HepG2 (cell line): ENCODE measurements at regions not wholly inside any gene's neighbourhood (a gene's known extent, or its start where the extent isn't known, plus 50 kb on each side); places are given as distances from the start of the nearest gene placed in this dataset.

ENCODE experiments used
- JUN ChIP-seq: sonication (generic); formaldehyde crosslinking; IDR thresholded peaks from 2 replicates; pipeline ENCODE4 v1.4.0; 2020; ENCODE audit warnings: mild to moderate bottlenecking, missing genetic modification reagents
- KAT8 ChIP-seq: IDR thresholded peaks from 2 replicates; pipeline ENCODE4 v1.6.1; 2016; ENCODE audit warnings: missing genetic modification reagents, missing compliant biosample characterization
- MXD4 ChIP-seq: IDR thresholded peaks from 2 replicates; pipeline ENCODE4 v1.6.1; 2016; ENCODE audit warnings: mild to moderate bottlenecking, missing biosample characterization, missing genetic modification reagents
- USF2 ChIP-seq, 2 experiments: sonication (generic) in 1 of 2; formaldehyde crosslinking in 1 of 2; IDR thresholded peaks; 2 replicates each; pipeline versions ENCODE4 v1.5.1 to v1.6.1; 2011 to 2020; ENCODE audit warnings: borderline replicate concordance in 1 of 2, low read depth in 1 of 2, low read length in 1 of 2, mild to moderate bottlenecking in 1 of 2, missing genetic modification reagents in 1 of 2, moderate library complexity in 1 of 2
- ZNF10 ChIP-seq: sonication (generic); formaldehyde crosslinking; IDR thresholded peaks from 2 replicates; pipeline ENCODE4 v1.4.0; 2020; ENCODE audit warnings: mild to moderate bottlenecking, low read depth, missing genetic modification reagents, borderline replicate concordance
- ZNF101 ChIP-seq: sonication (generic); formaldehyde crosslinking; IDR thresholded peaks from 2 replicates; pipeline ENCODE4 v1.4.0; 2020; ENCODE audit warnings: mild to moderate bottlenecking, low read depth, missing genetic modification reagents, borderline replicate concordance
- ZNF121 ChIP-seq: sonication (generic); formaldehyde crosslinking; IDR thresholded peaks from 2 replicates; pipeline ENCODE4 v1.5.0; 2020; ENCODE audit warnings: mild to moderate bottlenecking, missing genetic modification reagents

- TF ChIP-seq MXD4 (CRISPR knock-in tag) (no peak), ZNF10 (CRISPR knock-in tag) (no peak), USF2 (IDR thresholded peaks at IDR 0.05; ENCODE audit: low read depth, low read length) (no peak), USF2 (CRISPR knock-in tag; IDR thresholded peaks at IDR 0.05; ENCODE audit: borderline replicate concordance) (no peak), ZNF121 (CRISPR knock-in tag) (no peak), JUN (CRISPR knock-in tag) (no peak), ZNF101 (CRISPR knock-in tag) (no peak), KAT8 (CRISPR knock-in tag) (no peak)
These were observed 114.6 kb upstream of the DUSP10 start for GRCh38 chr1:221856228-221857093.
